PC-3 (cell line): ENCODE measurements at regions not wholly inside any gene's neighbourhood (a gene's known extent, or its start where the extent isn't known, plus 50 kb on each side); places are given as distances from the start of the nearest gene placed in this dataset.

Experiments used
- ATAC-seq: fragments of 200-7000 bp; cut with Tn5 transposase; 2 replicates; pipeline ENCODE4 v1.9.1; 2020; ENCODE audit warnings: mild to moderate bottlenecking, moderate library complexity
- BruUV-seq: library from RNA; stranded (reverse); fragments of 400-500 nt; replicated peaks from 2 replicates; lab custom pipeline; 2021; lab: Mats Ljungman, UMichigan
- CTCF ChIA-PET: fragments of 300-600 bp; sonication (Branson Sonifier 250); formaldehyde crosslinking; loops from one replicate; lab custom pipeline; 2022; ENCODE audit warnings: antibody characterized with exemption; lab: Charles Lee
- POLR2A ChIA-PET: fragments of 300-600 bp; sonication (Branson Sonifier 250); formaldehyde crosslinking; loops from one replicate; lab custom pipeline; 2022; ENCODE audit warnings: antibody characterized with exemption; ENCODE audit not compliant: unreplicated experiment; lab: Charles Lee
- DNase-seq: peaks from one replicate; pipeline ENCODE4 v3.0.0-alpha.2; 2015
- H2AFZ ChIP-seq: fragments of 300-600 bp; sonication (generic); 2 replicates; pipeline ENCODE4 v1.6.0; 2016; ENCODE audit warnings: antibody characterized with exemption, low read length
- H3F3A ChIP-seq: fragments of 300-600 bp; sonication (generic); one replicate; pipeline ENCODE4 v1.6.0; 2017; ENCODE audit warnings: antibody characterized with exemption, low read length, control low read depth, mild to moderate bottlenecking; ENCODE audit not compliant: unreplicated experiment
- H3K27ac ChIP-seq: fragments of 300-600 bp; sonication (generic); 2 replicates; pipeline ENCODE4 v1.5.1; 2016; ENCODE audit warnings: mild to moderate bottlenecking, low read length
- H3K27me3 ChIP-seq: fragments of 300-600 bp; sonication (generic); 2 replicates; pipeline ENCODE4 v1.6.1; 2016; ENCODE audit warnings: low read length, mixed read lengths
- H3K36me3 ChIP-seq: fragments of 300-600 bp; sonication (generic); 2 replicates; pipeline ENCODE4 v1.6.1; 2016; ENCODE audit warnings: low read depth, mixed run types, low read length, mixed read lengths
- H3K4me1 ChIP-seq: fragments of 300-600 bp; sonication (generic); 2 replicates; pipeline ENCODE4 v1.5.1; 2016; ENCODE audit warnings: low read length; ENCODE audit not compliant: insufficient read depth
- H3K4me2 ChIP-seq: fragments of 300-600 bp; sonication (generic); 2 replicates; pipeline ENCODE4 v1.6.0; 2016; ENCODE audit warnings: low read length
- H3K4me3 ChIP-seq: fragments of 300-600 bp; sonication (generic); 2 replicates; pipeline ENCODE4 v1.5.1; 2016; ENCODE audit warnings: mild to moderate bottlenecking, low read length, mixed read lengths
- H3K79me2 ChIP-seq: fragments of 300-600 bp; sonication (generic); 2 replicates; pipeline ENCODE4 v1.6.1; 2017; ENCODE audit warnings: low read length, mixed read lengths
- H3K9ac ChIP-seq: fragments of 300-600 bp; sonication (generic); 2 replicates; pipeline ENCODE4 v1.6.0; 2016; ENCODE audit warnings: mild to moderate bottlenecking, low read length
- H3K9me2 ChIP-seq: fragments of 300-600 bp; sonication (generic); replicated peaks from 2 replicates; pipeline ENCODE4 v1.6.1; 2016; ENCODE audit warnings: mixed run types, low read length, mixed read lengths
- H3K9me3 ChIP-seq: fragments of 300-600 bp; sonication (generic); 2 replicates; pipeline ENCODE4 v1.6.1; 2016; ENCODE audit warnings: low read length, mixed read lengths
- H4K20me1 ChIP-seq: fragments of 300-600 bp; sonication (generic); 2 replicates; pipeline ENCODE4 v1.6.1; 2016; ENCODE audit warnings: low read length, mixed read lengths
- EZH2 ChIP-seq: fragments of 300-600 bp; sonication (generic); IDR thresholded peaks from one replicate; pipeline ENCODE4 v1.6.1; 2017; ENCODE audit warnings: antibody characterized with exemption, mild to moderate bottlenecking, low read length; ENCODE audit not compliant: unreplicated experiment
- EZH2phosphoT487 ChIP-seq: fragments of 300-600 bp; sonication (generic); IDR thresholded peaks from 2 replicates; pipeline ENCODE4 v1.6.1; 2018; ENCODE audit warnings: mild to moderate bottlenecking, antibody characterized with exemption, low read length, borderline replicate concordance
- intact Hi-C: fragments of 100-400 bp; cut with micrococcal nuclease; formaldehyde crosslinking; loops from 2 replicates; pipeline ENCODE4 v1.9.0; 2023
- TF ChIP-seq, protein P1 (sequence below): fragments of 300-600 bp; sonication (generic); conservative IDR thresholded peaks from 2 replicates; pipeline ENCODE4 v1.5.1; 2017; ENCODE audit warnings: antibody characterized with exemption, low read depth, mild to moderate bottlenecking, low read length

DNA sequence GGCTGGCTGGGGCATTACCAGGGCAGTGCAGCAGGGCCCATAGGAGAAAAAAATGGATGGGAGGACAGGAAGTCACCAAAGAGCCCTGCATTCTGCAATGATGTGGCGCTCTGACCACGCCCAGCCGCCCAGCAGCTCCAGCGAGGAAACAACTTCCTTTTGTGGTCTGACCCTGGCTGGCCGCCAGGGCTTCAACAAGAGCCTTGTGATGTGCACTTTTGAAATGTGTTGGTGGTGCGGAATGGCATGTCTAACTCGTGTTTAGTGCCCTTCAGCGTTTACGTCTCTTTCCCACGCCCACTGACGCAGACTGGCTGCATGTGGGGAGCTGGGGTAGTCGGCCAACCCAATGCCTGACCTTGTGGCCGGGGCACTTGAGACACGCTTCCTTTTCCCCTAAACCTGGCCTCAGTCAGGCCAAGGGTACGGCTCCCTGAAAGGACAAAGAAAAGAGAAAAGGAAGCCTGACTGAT, 81.9 kb upstream of the CTNNB1 start:
- intact Hi-C loops = no loop called here
- peak overlapping the region; percentile 58 for H3K4me2 ChIP-seq
- H4K20me1 ChIP-seq = no peaks in the 10 kb centered on the region
- H2AFZ ChIP-seq = peak overlapping the region; percentile 63
- H3K79me2 ChIP-seq = no peaks in the 10 kb centered on the region
- no peaks in the 10 kb centered on the region for H3K9me3 ChIP-seq
- ChIA-PET CTCF (no interaction called here), POLR2A (interaction anchor here (0.5 kb wide), 1 partner anchor 79 kb away, joined by 6 read pairs; no protein-coding TSS in a partner anchor)
- H3F3A ChIP-seq = no peaks in the 10 kb centered on the region
- H3K4me1 ChIP-seq = peaks cover 12% of the 10 kb centered on the region
- TF ChIP-seq EZH2 (no peak), EZH2phosphoT487 (no peak)
- TF ChIP-seq, protein P1, sequence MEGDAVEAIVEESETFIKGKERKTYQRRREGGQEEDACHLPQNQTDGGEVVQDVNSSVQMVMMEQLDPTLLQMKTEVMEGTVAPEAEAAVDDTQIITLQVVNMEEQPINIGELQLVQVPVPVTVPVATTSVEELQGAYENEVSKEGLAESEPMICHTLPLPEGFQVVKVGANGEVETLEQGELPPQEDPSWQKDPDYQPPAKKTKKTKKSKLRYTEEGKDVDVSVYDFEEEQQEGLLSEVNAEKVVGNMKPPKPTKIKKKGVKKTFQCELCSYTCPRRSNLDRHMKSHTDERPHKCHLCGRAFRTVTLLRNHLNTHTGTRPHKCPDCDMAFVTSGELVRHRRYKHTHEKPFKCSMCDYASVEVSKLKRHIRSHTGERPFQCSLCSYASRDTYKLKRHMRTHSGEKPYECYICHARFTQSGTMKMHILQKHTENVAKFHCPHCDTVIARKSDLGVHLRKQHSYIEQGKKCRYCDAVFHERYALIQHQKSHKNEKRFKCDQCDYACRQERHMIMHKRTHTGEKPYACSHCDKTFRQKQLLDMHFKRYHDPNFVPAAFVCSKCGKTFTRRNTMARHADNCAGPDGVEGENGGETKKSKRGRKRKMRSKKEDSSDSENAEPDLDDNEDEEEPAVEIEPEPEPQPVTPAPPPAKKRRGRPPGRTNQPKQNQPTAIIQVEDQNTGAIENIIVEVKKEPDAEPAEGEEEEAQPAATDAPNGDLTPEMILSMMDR = no peak
- DNase-seq (peak; percentile 96), ATAC-seq (peak; percentile 76)
- H3K4me3 ChIP-seq = no peak overlapping the region
- no peaks in the 10 kb centered on the region for H3K9me2 ChIP-seq
- no TSS peak for BruUV-seq
- H3K27ac ChIP-seq = peak overlapping the region; percentile 61
- peak overlapping the region; percentile 34 for H3K9ac ChIP-seq
- no peaks in the 10 kb centered on the region for H3K36me3 ChIP-seq
- H3K27me3 ChIP-seq = no peaks in the 10 kb centered on the region; the same call in 1 of the 2 replicates

DNA sequence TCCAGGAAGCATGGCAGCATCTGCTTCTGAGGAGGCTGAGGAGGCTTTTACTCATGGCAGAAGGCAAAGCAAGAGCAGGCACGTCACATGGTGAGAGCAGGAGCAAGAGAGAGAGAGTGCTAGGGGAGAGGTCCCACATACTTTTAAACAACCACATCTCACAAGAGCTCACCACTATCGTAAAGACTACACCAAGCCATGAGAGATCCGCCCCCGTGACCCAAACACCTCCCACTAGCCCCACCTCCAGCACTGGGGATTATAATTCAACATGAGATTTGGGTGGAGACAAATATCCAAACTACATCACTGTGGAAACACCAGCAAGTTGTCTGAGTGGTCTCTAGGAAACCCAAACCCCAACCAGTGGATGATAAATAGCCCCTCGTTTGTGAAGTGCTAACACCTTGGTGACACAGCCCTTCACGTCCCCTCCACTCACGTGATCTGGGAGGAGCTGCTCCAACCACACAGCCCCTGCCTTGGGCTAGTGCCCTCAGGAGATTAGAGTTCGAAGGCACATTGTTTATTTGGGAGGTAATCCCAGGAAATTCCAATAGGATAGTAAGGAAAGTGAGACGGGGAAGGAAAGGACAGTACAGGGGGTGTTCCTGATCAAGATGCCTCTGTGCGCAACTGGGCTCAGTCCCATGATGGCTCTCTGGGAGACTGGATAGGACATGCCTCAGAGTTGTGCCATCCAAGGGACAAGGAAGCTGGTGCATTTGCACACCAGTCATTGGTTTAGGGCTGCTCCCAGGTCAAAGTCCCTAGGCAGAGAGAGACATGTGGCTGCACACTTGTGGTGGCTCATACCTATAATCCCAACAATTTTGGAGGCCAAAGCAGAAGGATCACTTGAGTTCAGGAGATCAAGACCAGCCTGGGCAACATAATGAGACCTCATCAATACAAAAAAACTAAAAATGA, 80.6 kb upstream of the CTNNB1 start:
- Histone ChIP-seq H3K27me3 (no peaks in the 10 kb centered on the region; the same call in 1 of the 2 replicates), H3K4me3 (no peak overlapping the region), H3K9ac (no peak overlapping the region), H2AFZ (no peak overlapping the region), H3F3A (no peaks in the 10 kb centered on the region), H3K4me2 (no peak overlapping the region), H3K9me2 (no peaks in the 10 kb centered on the region), H3K79me2 (no peaks in the 10 kb centered on the region), H3K36me3 (no peaks in the 10 kb centered on the region), H3K27ac (no peak overlapping the region), H4K20me1 (no peaks in the 10 kb centered on the region), H3K4me1 (peaks cover 12% of the 10 kb centered on the region), H3K9me3 (no peaks in the 10 kb centered on the region)
- POLR2A ChIA-PET = no interaction called here
- intact Hi-C loops = no loop called here
- CTCF ChIA-PET = no interaction called here
- no TSS peak for BruUV-seq
- DNase-seq (no peak), ATAC-seq (no peak)
- no peak for TF ChIP-seq EZH2
- TF ChIP-seq, protein P1 = no peak

DNA sequence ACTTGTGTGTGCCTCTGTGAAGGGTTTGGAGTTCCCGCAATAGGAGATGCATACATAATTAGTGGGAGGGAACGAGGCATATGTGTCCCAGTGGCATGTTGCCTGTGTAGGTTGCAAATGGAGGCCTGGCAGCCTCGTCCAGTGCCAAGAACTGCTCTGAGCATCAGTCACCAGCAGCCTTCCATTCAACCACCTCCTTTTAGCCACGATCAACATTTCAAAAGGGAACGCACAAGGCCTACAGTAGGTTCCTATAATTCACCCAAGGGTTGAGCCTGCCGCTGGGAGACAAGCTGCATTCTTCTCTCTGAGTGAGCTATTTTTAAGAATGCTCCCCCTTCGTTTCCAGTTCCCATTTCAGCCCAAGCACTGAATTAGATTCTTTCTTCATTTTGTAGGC, 78.8 kb upstream of the CTNNB1 start:
- H3F3A ChIP-seq = no peaks in the 10 kb centered on the region

More for the DNA sequence above, 78.8 kb upstream of the CTNNB1 start:
- Histone ChIP-seq H3K79me2 (no peaks in the 10 kb centered on the region), H3K36me3 (no peaks in the 10 kb centered on the region), H3K4me3 (no peak overlapping the region), H3K27ac (no peak overlapping the region), H2AFZ (0 out of 2 replicates have a peak overlapping the region, but pooled peaks have one; percentile 12), H4K20me1 (no peaks in the 10 kb centered on the region), H3K9me3 (no peaks in the 10 kb centered on the region), H3K4me1 (peaks cover 12% of the 10 kb centered on the region), H3K4me2 (no peak overlapping the region), H3K27me3 (no peaks in the 10 kb centered on the region; the same call in 1 of the 2 replicates), H3K9me2 (no peaks in the 10 kb centered on the region), H3K9ac (no peak overlapping the region)
- ChIA-PET CTCF (no interaction called here), POLR2A (no interaction called here)
- DNase-seq (no peak), ATAC-seq (no peak)
- intact Hi-C loops = no loop called here
- no TSS peak for BruUV-seq
- TF ChIP-seq EZH2 (no peak), EZH2phosphoT487 (no peak)
- TF ChIP-seq, protein P1 = no peak
